ENCODE measurements at regions not wholly inside any gene's neighbourhood (a gene's known extent, or its start where the extent isn't known, plus 50 kb on each side); places are given as distances from the start of the nearest gene placed in this dataset.

GRCh38 chr18:40863801-40864200, 1091.2 kb upstream of the PIK3C3 start:
- WGBS (ENCODE audit: insufficient coverage) = 100% methylated on average over 3 of the region's 3 CpGs
- no peak for DNase-seq
- Histone ChIP-seq H3K4me3 (ENCODE audit: control insufficient read depth in 1 of 7, extremely low read depth in 1 of 7, insufficient read depth in 4 of 7, low read depth in 2 of 7, low read length in 6 of 7) (no peak overlapping the region), H3K27ac (ENCODE audit: insufficient read depth in 1 of 2, low read depth in 1 of 2, low read length in 2 of 2, poor library complexity in 1 of 2, severe bottlenecking in 2 of 2) (no peak overlapping the region), H3K4me1 (ENCODE audit: control extremely low read depth in 1 of 4, control insufficient read depth in 4 of 4, insufficient read depth in 4 of 4, low read length in 3 of 4) (no peaks in the 10 kb centered on the region), H3K36me3 (ENCODE audit: control insufficient read depth in 4 of 4, insufficient read depth in 4 of 4, low read length in 3 of 4) (no peaks in the 10 kb centered on the region), H3K9me3 (ENCODE audit: control extremely low read depth in 1 of 5, control insufficient read depth in 4 of 5, insufficient read depth in 2 of 5, low read depth in 1 of 5, low read length in 4 of 5) (no peaks in the 10 kb centered on the region), H3K27me3 (replicated peaks in 2 of 5; ENCODE audit: control insufficient read depth in 4 of 5, insufficient read depth in 5 of 5, low read length in 4 of 5) (no peaks in the 10 kb centered on the region)
- CTCF ChIA-PET = no interaction called here
- POLR2A ChIA-PET = no interaction called here

- Histone ChIP-seq H3K4me3 (ENCODE audit: control insufficient read depth in 1 of 7, extremely low read depth in 1 of 7, insufficient read depth in 4 of 7, low read depth in 2 of 7, low read length in 6 of 7) (no peak overlapping the region), H3K36me3 (ENCODE audit: control insufficient read depth in 4 of 4, insufficient read depth in 4 of 4, low read length in 3 of 4) (no peaks in the 10 kb centered on the region), H3K27me3 (replicated peaks in 2 of 5; ENCODE audit: control insufficient read depth in 4 of 5, insufficient read depth in 5 of 5, low read length in 4 of 5) (no peaks in the 10 kb centered on the region), H3K27ac (ENCODE audit: insufficient read depth in 1 of 2, low read depth in 1 of 2, low read length in 2 of 2, poor library complexity in 1 of 2, severe bottlenecking in 2 of 2) (no peak overlapping the region), H3K4me1 (ENCODE audit: control extremely low read depth in 1 of 4, control insufficient read depth in 4 of 4, insufficient read depth in 4 of 4, low read length in 3 of 4) (no peaks in the 10 kb centered on the region), H3K9me3 (ENCODE audit: control extremely low read depth in 1 of 5, control insufficient read depth in 4 of 5, insufficient read depth in 2 of 5, low read depth in 1 of 5, low read length in 4 of 5) (no peaks in the 10 kb centered on the region)
- CTCF ChIA-PET = no interaction called here
- POLR2A ChIA-PET = no interaction called here
- 88% methylated on average over 2 of the region's 2 CpGs for whole genome bisulfite sequencing (ENCODE audit: insufficient coverage)
- DNase-seq = no peak
These were observed 1094.8 kb upstream of the PIK3C3 start for GRCh38 chr18:40860189-40860588.

- CTCF ChIA-PET = no interaction called here
- Histone ChIP-seq H3K9me3 (ENCODE audit: control extremely low read depth in 1 of 5, control insufficient read depth in 4 of 5, insufficient read depth in 2 of 5, low read depth in 1 of 5, low read length in 4 of 5) (no peaks in the 10 kb centered on the region), H3K4me1 (ENCODE audit: control extremely low read depth in 1 of 4, control insufficient read depth in 4 of 4, insufficient read depth in 4 of 4, low read length in 3 of 4) (no peaks in the 10 kb centered on the region), H3K27me3 (replicated peaks in 2 of 5; ENCODE audit: control insufficient read depth in 4 of 5, insufficient read depth in 5 of 5, low read length in 4 of 5) (no peaks in the 10 kb centered on the region), H3K27ac (ENCODE audit: insufficient read depth in 1 of 2, low read depth in 1 of 2, low read length in 2 of 2, poor library complexity in 1 of 2, severe bottlenecking in 2 of 2) (no peak overlapping the region), H3K36me3 (ENCODE audit: control insufficient read depth in 4 of 4, insufficient read depth in 4 of 4, low read length in 3 of 4) (no peaks in the 10 kb centered on the region), H3K4me3 (ENCODE audit: control insufficient read depth in 1 of 7, extremely low read depth in 1 of 7, insufficient read depth in 4 of 7, low read depth in 2 of 7, low read length in 6 of 7) (no peak overlapping the region)
- DNase-seq = no peak
- 95% methylated on average over 2 of the region's 4 CpGs for WGBS (ENCODE audit: insufficient coverage)
- POLR2A ChIA-PET = no interaction called here
These were observed 1099.4 kb upstream of the PIK3C3 start for GRCh38 chr18:40855661-40856060.

- Histone ChIP-seq H3K36me3 (ENCODE audit: control insufficient read depth in 4 of 4, insufficient read depth in 4 of 4, low read length in 3 of 4) (no peaks in the 10 kb centered on the region), H3K4me1 (ENCODE audit: control extremely low read depth in 1 of 4, control insufficient read depth in 4 of 4, insufficient read depth in 4 of 4, low read length in 3 of 4) (no peaks in the 10 kb centered on the region), H3K9me3 (ENCODE audit: control extremely low read depth in 1 of 5, control insufficient read depth in 4 of 5, insufficient read depth in 2 of 5, low read depth in 1 of 5, low read length in 4 of 5) (no peaks in the 10 kb centered on the region), H3K27ac (ENCODE audit: insufficient read depth in 1 of 2, low read depth in 1 of 2, low read length in 2 of 2, poor library complexity in 1 of 2, severe bottlenecking in 2 of 2) (no peak overlapping the region), H3K27me3 (replicated peaks in 2 of 5; ENCODE audit: control insufficient read depth in 4 of 5, insufficient read depth in 5 of 5, low read length in 4 of 5) (no peaks in the 10 kb centered on the region), H3K4me3 (ENCODE audit: control insufficient read depth in 1 of 7, extremely low read depth in 1 of 7, insufficient read depth in 4 of 7, low read depth in 2 of 7, low read length in 6 of 7) (no peak overlapping the region)
- WGBS (ENCODE audit: insufficient coverage) = 100% methylated on average over 2 of the region's 2 CpGs
- ChIA-PET CTCF (no interaction called here), POLR2A (no interaction called here)
- no peak for DNase-seq
These were observed 1102.6 kb upstream of the PIK3C3 start for GRCh38 chr18:40852406-40852805.

GRCh38 chr18:40851014-40851429, 1104.0 kb upstream of the PIK3C3 start:
- H3K36me3 ChIP-seq (ENCODE audit: control insufficient read depth in 4 of 4, insufficient read depth in 4 of 4, low read length in 3 of 4) = no peaks in the 10 kb centered on the region
- no peaks in the 10 kb centered on the region for H3K27me3 ChIP-seq (replicated peaks in 2 of 5; ENCODE audit: control insufficient read depth in 4 of 5, insufficient read depth in 5 of 5, low read length in 4 of 5)
- no peak overlapping the region for H3K27ac ChIP-seq (ENCODE audit: insufficient read depth in 1 of 2, low read depth in 1 of 2, low read length in 2 of 2, poor library complexity in 1 of 2, severe bottlenecking in 2 of 2)
- no peak overlapping the region for H3K4me3 ChIP-seq (ENCODE audit: control insufficient read depth in 1 of 7, extremely low read depth in 1 of 7, insufficient read depth in 4 of 7, low read depth in 2 of 7, low read length in 6 of 7)
- DNase-seq = no peak
- WGBS (ENCODE audit: insufficient coverage) = 100% methylated on average over 1 of the region's 3 CpGs
- ChIA-PET CTCF (no interaction called here), POLR2A (no interaction called here)
- H3K4me1 ChIP-seq (ENCODE audit: control extremely low read depth in 1 of 4, control insufficient read depth in 4 of 4, insufficient read depth in 4 of 4, low read length in 3 of 4) = no peaks in the 10 kb centered on the region
- H3K9me3 ChIP-seq (ENCODE audit: control extremely low read depth in 1 of 5, control insufficient read depth in 4 of 5, insufficient read depth in 2 of 5, low read depth in 1 of 5, low read length in 4 of 5) = no peaks in the 10 kb centered on the region

GRCh38 chr18:40849886-40850285, 1105.1 kb upstream of the PIK3C3 start:
- no peak for DNase-seq
- POLR2A ChIA-PET = no interaction called here
- H3K4me1 ChIP-seq (ENCODE audit: control extremely low read depth in 1 of 4, control insufficient read depth in 4 of 4, insufficient read depth in 4 of 4, low read length in 3 of 4) = no peaks in the 10 kb centered on the region
- CTCF ChIA-PET = no interaction called here
- no peaks in the 10 kb centered on the region for H3K36me3 ChIP-seq (ENCODE audit: control insufficient read depth in 4 of 4, insufficient read depth in 4 of 4, low read length in 3 of 4)
- no peak overlapping the region for H3K4me3 ChIP-seq (ENCODE audit: control insufficient read depth in 1 of 7, extremely low read depth in 1 of 7, insufficient read depth in 4 of 7, low read depth in 2 of 7, low read length in 6 of 7)
- no peak overlapping the region for H3K27ac ChIP-seq (ENCODE audit: insufficient read depth in 1 of 2, low read depth in 1 of 2, low read length in 2 of 2, poor library complexity in 1 of 2, severe bottlenecking in 2 of 2)
- 60% methylated on average over 1 of the region's 1 CpG for WGBS (ENCODE audit: insufficient coverage)
- H3K9me3 ChIP-seq (ENCODE audit: control extremely low read depth in 1 of 5, control insufficient read depth in 4 of 5, insufficient read depth in 2 of 5, low read depth in 1 of 5, low read length in 4 of 5) = no peaks in the 10 kb centered on the region
- H3K27me3 ChIP-seq (replicated peaks in 2 of 5; ENCODE audit: control insufficient read depth in 4 of 5, insufficient read depth in 5 of 5, low read length in 4 of 5) = no peaks in the 10 kb centered on the region

GRCh38 chr18:40841467-40841866, 1113.6 kb upstream of the PIK3C3 start:
- CTCF ChIA-PET = no interaction called here
- H3K36me3 ChIP-seq (ENCODE audit: control insufficient read depth in 4 of 4, insufficient read depth in 4 of 4, low read length in 3 of 4) = no peaks in the 10 kb centered on the region
- peaks cover 0 to 1% (median 0%) of the 10 kb centered on the region in 5 experiments for H3K9me3 ChIP-seq (ENCODE audit: control extremely low read depth in 1 of 5, control insufficient read depth in 4 of 5, insufficient read depth in 2 of 5, low read depth in 1 of 5, low read length in 4 of 5)
- no peaks in the 10 kb centered on the region for H3K27me3 ChIP-seq (replicated peaks in 2 of 5; ENCODE audit: control insufficient read depth in 4 of 5, insufficient read depth in 5 of 5, low read length in 4 of 5)
- DNase-seq = no peak
- no peak overlapping the region for H3K27ac ChIP-seq (ENCODE audit: insufficient read depth in 1 of 2, low read depth in 1 of 2, low read length in 2 of 2, poor library complexity in 1 of 2, severe bottlenecking in 2 of 2)
- POLR2A ChIA-PET = no interaction called here
- H3K4me1 ChIP-seq (ENCODE audit: control extremely low read depth in 1 of 4, control insufficient read depth in 4 of 4, insufficient read depth in 4 of 4, low read length in 3 of 4) = no peaks in the 10 kb centered on the region
- H3K4me3 ChIP-seq (ENCODE audit: control insufficient read depth in 1 of 7, extremely low read depth in 1 of 7, insufficient read depth in 4 of 7, low read depth in 2 of 7, low read length in 6 of 7) = no peak overlapping the region

- H3K4me3 ChIP-seq (ENCODE audit: control insufficient read depth in 1 of 7, extremely low read depth in 1 of 7, insufficient read depth in 4 of 7, low read depth in 2 of 7, low read length in 6 of 7) = no peak overlapping the region
- 70% methylated on average over 2 of the region's 3 CpGs for WGBS (ENCODE audit: insufficient coverage)
- H3K27me3 ChIP-seq (replicated peaks in 2 of 5; ENCODE audit: control insufficient read depth in 4 of 5, insufficient read depth in 5 of 5, low read length in 4 of 5) = no peaks in the 10 kb centered on the region
- peaks cover 0 to 1% (median 0%) of the 10 kb centered on the region in 5 experiments for H3K9me3 ChIP-seq (ENCODE audit: control extremely low read depth in 1 of 5, control insufficient read depth in 4 of 5, insufficient read depth in 2 of 5, low read depth in 1 of 5, low read length in 4 of 5)
- no peak for DNase-seq
- H3K4me1 ChIP-seq (ENCODE audit: control extremely low read depth in 1 of 4, control insufficient read depth in 4 of 4, insufficient read depth in 4 of 4, low read length in 3 of 4) = no peaks in the 10 kb centered on the region
- no peaks in the 10 kb centered on the region for H3K36me3 ChIP-seq (ENCODE audit: control insufficient read depth in 4 of 4, insufficient read depth in 4 of 4, low read length in 3 of 4)
- CTCF ChIA-PET = no interaction called here
- POLR2A ChIA-PET = no interaction called here
- no peak overlapping the region for H3K27ac ChIP-seq (ENCODE audit: insufficient read depth in 1 of 2, low read depth in 1 of 2, low read length in 2 of 2, poor library complexity in 1 of 2, severe bottlenecking in 2 of 2)
These were observed 1114.0 kb upstream of the PIK3C3 start for GRCh38 chr18:40841063-40841462.
